ENCODE measurements at regions not wholly inside any gene's neighbourhood (a gene's known extent, or its start where the extent isn't known, plus 50 kb on each side); places are given as distances from the start of the nearest gene placed in this dataset.

DNA sequence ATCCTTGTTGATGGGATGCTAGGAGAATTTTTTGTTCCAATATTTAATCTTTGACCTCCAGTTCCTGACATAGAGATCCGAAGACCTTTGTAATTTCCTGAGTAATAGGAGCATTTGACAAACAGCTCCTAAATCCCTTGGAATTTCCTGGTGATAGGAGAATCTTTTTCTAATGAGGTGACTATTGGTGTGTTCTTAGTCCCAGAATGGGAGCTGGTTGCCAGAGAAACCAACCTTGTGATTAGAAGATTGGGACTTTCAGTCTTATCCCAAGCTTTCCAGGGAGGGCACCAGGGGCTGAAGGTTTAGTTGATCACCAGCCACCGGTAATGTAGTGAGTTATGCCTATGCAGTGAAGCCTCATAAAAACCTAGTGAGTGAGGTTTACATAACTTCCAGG is 170.9 kb downstream of the KDM5D start:
- no peak overlapping the region for H3K4me3 ChIP-seq
- H3K4me1 ChIP-seq: peaks cover 0 to 9% of the 10 kb centered on the region in 2 donors
- no peaks in the 10 kb centered on the region for H3K36me3 ChIP-seq
- ATAC-seq (no peak), DNase-seq (no peak)
- H3K9me3 ChIP-seq: no peaks in the 10 kb centered on the region
- no peak overlapping the region for H3K27ac ChIP-seq
- TF ChIP-seq, protein P1, sequence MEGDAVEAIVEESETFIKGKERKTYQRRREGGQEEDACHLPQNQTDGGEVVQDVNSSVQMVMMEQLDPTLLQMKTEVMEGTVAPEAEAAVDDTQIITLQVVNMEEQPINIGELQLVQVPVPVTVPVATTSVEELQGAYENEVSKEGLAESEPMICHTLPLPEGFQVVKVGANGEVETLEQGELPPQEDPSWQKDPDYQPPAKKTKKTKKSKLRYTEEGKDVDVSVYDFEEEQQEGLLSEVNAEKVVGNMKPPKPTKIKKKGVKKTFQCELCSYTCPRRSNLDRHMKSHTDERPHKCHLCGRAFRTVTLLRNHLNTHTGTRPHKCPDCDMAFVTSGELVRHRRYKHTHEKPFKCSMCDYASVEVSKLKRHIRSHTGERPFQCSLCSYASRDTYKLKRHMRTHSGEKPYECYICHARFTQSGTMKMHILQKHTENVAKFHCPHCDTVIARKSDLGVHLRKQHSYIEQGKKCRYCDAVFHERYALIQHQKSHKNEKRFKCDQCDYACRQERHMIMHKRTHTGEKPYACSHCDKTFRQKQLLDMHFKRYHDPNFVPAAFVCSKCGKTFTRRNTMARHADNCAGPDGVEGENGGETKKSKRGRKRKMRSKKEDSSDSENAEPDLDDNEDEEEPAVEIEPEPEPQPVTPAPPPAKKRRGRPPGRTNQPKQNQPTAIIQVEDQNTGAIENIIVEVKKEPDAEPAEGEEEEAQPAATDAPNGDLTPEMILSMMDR (IDR thresholded peaks at IDR 0.05 in 4 of 5, conservative IDR thresholded peaks at IDR 0.05 in 1 of 5): no peak
- TF ChIP-seq POLR2A (IDR thresholded peaks at IDR 0.05): no peak
- no peaks in the 10 kb centered on the region for H3K27me3 ChIP-seq
- in situ Hi-C loops (cut with MboI; ENCODE audit: low sequenced_read_pairs in 4 of 4): loop anchor here in 1 of 4 donors (25.0 kb wide), 1 partner anchor 164 kb away; the partner anchor contains the start of gene KDM5D
- intact Hi-C loops (cut with DNase I; ENCODE audit: low total_unique reads): no loop called here

GRCh38 chrY:19570999-19571398 is 173.5 kb downstream of the KDM5D start:
- TF ChIP-seq, protein P1 (IDR thresholded peaks at IDR 0.05 in 4 of 5, conservative IDR thresholded peaks at IDR 0.05 in 1 of 5): no peak
- no peak for TF ChIP-seq POLR2A (IDR thresholded peaks at IDR 0.05)
- no peak overlapping the region for H3K4me3 ChIP-seq
- in situ Hi-C loops (cut with MboI; ENCODE audit: low sequenced_read_pairs in 4 of 4): loop anchor here in 1 of 4 donors (25.0 kb wide), 1 partner anchor 166 kb away; the partner anchor contains the start of gene KDM5D
- intact Hi-C loops (cut with DNase I; ENCODE audit: low total_unique reads): no loop called here
- no peak for DNase-seq
- H3K27ac ChIP-seq: no peak overlapping the region
- H3K9me3 ChIP-seq: no peaks in the 10 kb centered on the region
- ATAC-seq: no peak
- no peaks in the 10 kb centered on the region for H3K36me3 ChIP-seq
- H3K27me3 ChIP-seq: no peaks in the 10 kb centered on the region
- H3K4me1 ChIP-seq: peaks cover 0 to 11% of the 10 kb centered on the region in 2 donors

- ATAC-seq: peak in 1 of 2 donors; percentile 7
- H3K36me3 ChIP-seq: no peaks in the 10 kb centered on the region
- TF ChIP-seq, protein P1 (IDR thresholded peaks at IDR 0.05 in 4 of 5, conservative IDR thresholded peaks at IDR 0.05 in 1 of 5): no peak
- TF ChIP-seq POLR2A (IDR thresholded peaks at IDR 0.05): no peak
- in situ Hi-C loops (cut with MboI; ENCODE audit: low sequenced_read_pairs in 4 of 4) (loop anchor here in 1 of 4 donors (10.0 to 25.0 kb wide), 2 partner anchors 169 to 1007 kb away; partner anchors contain the start of genes EIF1AY and KDM5D), intact Hi-C loops (cut with DNase I; ENCODE audit: low total_unique reads) (no loop called here)
- peaks cover 0 to 11% of the 10 kb centered on the region in 2 donors for H3K4me1 ChIP-seq
- H3K27ac ChIP-seq: peak overlapping the region in 2 of 4 donors; percentile 90 to 93
- no peaks in the 10 kb centered on the region for H3K27me3 ChIP-seq
- H3K4me3 ChIP-seq: peak overlapping the region in 2 of 4 donors; percentile 67 to 74
- no peak for DNase-seq
- no peaks in the 10 kb centered on the region for H3K9me3 ChIP-seq
Observed at GRCh38 chrY:19567943-19568342, 176.6 kb downstream of the KDM5D start.

- Histone ChIP-seq H3K27ac (peak overlapping the region in 2 of 4 donors; percentile 90 to 93), H3K4me3 (peak overlapping the region in 2 of 4 donors; percentile 67 to 74), H3K4me1 (peaks cover 0 to 11% of the 10 kb centered on the region in 2 donors), H3K36me3 (no peaks in the 10 kb centered on the region), H3K9me3 (no peaks in the 10 kb centered on the region), H3K27me3 (no peaks in the 10 kb centered on the region)
- DNase-seq: peak; percentile 86 to 93
- TF ChIP-seq POLR2A (IDR thresholded peaks at IDR 0.05): no peak
- TF ChIP-seq, protein P1 (IDR thresholded peaks at IDR 0.05 in 4 of 5, conservative IDR thresholded peaks at IDR 0.05 in 1 of 5): no peak
- intact Hi-C loops (cut with DNase I; ENCODE audit: low total_unique reads): no loop called here
- ATAC-seq: peak; percentile 93 to 94
- in situ Hi-C loops (cut with MboI; ENCODE audit: low sequenced_read_pairs in 4 of 4): loop anchor here in 1 of 4 donors (10.0 to 25.0 kb wide), 2 partner anchors 170 to 1008 kb away; partner anchors contain the start of genes EIF1AY and KDM5D
Observed at GRCh38 chrY:19567051-19567921, 177.2 kb downstream of the KDM5D start.

Measured in gastrocnemius medialis (tissue), 4 donors.